SK-N-SH (cell line): ENCODE measurements at regions not wholly inside any gene's neighbourhood (a gene's known extent, or its start where the extent isn't known, plus 50 kb on each side); places are given as distances from the start of the nearest gene placed in this dataset.

ENCODE experiments used
- CTCF ChIA-PET: fragments of 300-600, 350-600 bp; formaldehyde crosslinking; extraction: SDS; loops from one replicate; lab custom pipeline; 2021; lab: Yijun Ruan, JAX
- POLR2A ChIA-PET: fragments of 350-600 bp; sonication (Branson Sonifier 250); formaldehyde crosslinking; extraction: SDS; loops from one replicate; lab custom pipeline; 2020; ENCODE audit warnings: antibody characterized with exemption, inconsistent platforms; lab: Yijun Ruan, JAX
- DNase-seq: peaks from one replicate; pipeline ENCODE4 v3.0.0; 2012
- H2AFZ ChIP-seq: fragments of 200-600 bp; sonication (generic); 2 replicates; pipeline ENCODE4 v1.8.1; 2016; ENCODE audit warnings: antibody characterized with exemption, mild to moderate bottlenecking, low read depth
- H3F3A ChIP-seq: fragments of 200-600 bp; sonication (generic); replicated peaks from 2 replicates; pipeline ENCODE3; 2016; ENCODE audit warnings: antibody characterized with exemption, mild to moderate bottlenecking; ENCODE audit not compliant: insufficient read depth
- H3K27ac ChIP-seq, 2 experiments: fragments of 200-500 bp in 1 of 2; fragments of 200-600 bp in 1 of 2; sonication (Bioruptor generic) in 1 of 2; sonication (generic), shearing (Covaris generic) in 1 of 2; 2 replicates each; pipeline versions ENCODE4 v1.5.1 to v1.6.1; 2014 to 2016; ENCODE audit warnings: low read depth in 2 of 2, inconsistent platforms in 1 of 2, low read length in 1 of 2, mild to moderate bottlenecking in 1 of 2, mixed read lengths in 1 of 2
- H3K27me3 ChIP-seq: fragments of 200-600 bp; sonication (generic), shearing (Covaris generic); 2 replicates; pipeline ENCODE4 v1.6.1; 2016; ENCODE audit warnings: mixed run types; ENCODE audit not compliant: insufficient read depth
- H3K36me3 ChIP-seq, 2 experiments: fragments of 200-500 bp in 1 of 2; fragments of 200-600 bp in 1 of 2; sonication (Bioruptor generic) in 1 of 2; sonication (generic) in 1 of 2; replicated peaks in 1 of 2; 2 replicates each; pipeline versions ENCODE3 to v1.5.1; 2014 to 2016; ENCODE audit warnings: low read length in 1 of 2, mild to moderate bottlenecking in 1 of 2; ENCODE audit not compliant: insufficient read depth in 2 of 2, control insufficient read depth in 1 of 2
- H3K4me1 ChIP-seq, 2 experiments: fragments of 200-500 bp in 1 of 2; fragments of 200-600 bp in 1 of 2; sonication (Bioruptor generic) in 1 of 2; sonication (generic), shearing (Covaris generic) in 1 of 2; 2 replicates each; pipeline versions ENCODE4 v1.5.1 to v1.6.1; 2014 to 2016; ENCODE audit warnings: low read depth in 1 of 2, low read length in 1 of 2, mixed run types in 1 of 2; ENCODE audit not compliant: insufficient read depth in 2 of 2, control insufficient read depth in 1 of 2
- H3K4me2 ChIP-seq: fragments of 200-600 bp; sonication (generic), shearing (Covaris generic); 2 replicates; pipeline ENCODE4 v1.6.1; 2017; ENCODE audit warnings: mixed run types
- H3K4me3 ChIP-seq, 2 experiments: fragments of 200-500 bp in 1 of 2; fragments of 200-600 bp in 1 of 2; sonication (Bioruptor generic) in 1 of 2; sonication (generic), shearing (Covaris generic) in 1 of 2; 2 replicates each; pipeline versions ENCODE4 v1.5.1 to v1.8.1; 2014 to 2016; ENCODE audit warnings: low read depth in 2 of 2, inconsistent platforms in 1 of 2, low read length in 1 of 2, mild to moderate bottlenecking in 1 of 2, mixed read lengths in 1 of 2, moderate library complexity in 1 of 2
- H3K79me2 ChIP-seq: fragments of 200-600 bp; sonication (generic); 2 replicates; pipeline ENCODE4 v1.8.1; 2017; ENCODE audit warnings: mild to moderate bottlenecking; ENCODE audit not compliant: insufficient read depth
- H3K9ac ChIP-seq: fragments of 200-600 bp; sonication (generic); 2 replicates; pipeline ENCODE4 v1.6.1; 2017; ENCODE audit warnings: mixed run types
- H3K9me2 ChIP-seq: fragments of 200-600 bp; sonication (generic); 2 replicates; pipeline ENCODE4 v1.6.1; 2017; ENCODE audit warnings: mixed run types
- H3K9me3 ChIP-seq: fragments of 200-600 bp; sonication (generic); 2 replicates; pipeline ENCODE4 v1.6.1; 2017; ENCODE audit warnings: mixed run types, mild to moderate bottlenecking, moderate library complexity
- H4K20me1 ChIP-seq: fragments of 200-600 bp; sonication (generic); 2 replicates; pipeline ENCODE4 v1.6.1; 2017; ENCODE audit warnings: mild to moderate bottlenecking, mixed run types; ENCODE audit not compliant: insufficient read depth
- ELF1 ChIP-seq: IDR thresholded peaks from 2 replicates; pipeline ENCODE4 v1.4.0; 2012
- FOSL2 ChIP-seq: IDR thresholded peaks from 2 replicates; pipeline ENCODE4 v1.4.0; 2012; ENCODE audit warnings: low read depth, mild to moderate bottlenecking, moderate library complexity, borderline replicate concordance
- MEF2A ChIP-seq: IDR thresholded peaks from 2 replicates; pipeline ENCODE4 v1.4.0; 2012; ENCODE audit warnings: low read depth, borderline replicate concordance
- POLR2AphosphoS5 ChIP-seq: IDR thresholded peaks from 2 replicates; pipeline ENCODE4 v1.6.1; 2012; ENCODE audit warnings: low read depth, low read length
- RFX5 ChIP-seq: IDR thresholded peaks from 2 replicates; pipeline ENCODE4 v1.6.1; 2012; ENCODE audit warnings: mild to moderate bottlenecking, improper control_type of control experiment, low read length
- TAF1 ChIP-seq: IDR thresholded peaks from 2 replicates; pipeline ENCODE4 v1.6.1; 2012; ENCODE audit warnings: low read depth, mild to moderate bottlenecking, low read length, moderate library complexity, borderline replicate concordance
- TCF12 ChIP-seq: IDR thresholded peaks from 2 replicates; pipeline ENCODE4 v1.4.0; 2012
- WGBS: methylation state at CpG from one replicate; pipeline ENCODE4 v1.1.6; 2017; ENCODE audit warnings: low lambda C conversion rate; 5-methylcytosine and 5-hydroxymethylcytosine counted together
- TF ChIP-seq, protein P1 (sequence below): IDR thresholded peaks from 2 replicates; pipeline ENCODE4; 2012
- TF ChIP-seq, protein P2 (sequence below): IDR thresholded peaks from 2 replicates; pipeline ENCODE4 v1.4.0; 2012; ENCODE audit warnings: low read depth, borderline replicate concordance
- TF ChIP-seq, protein P3 (sequence below): fragments of 150-350 bp; IDR thresholded peaks from 2 replicates; pipeline ENCODE4 v1.6.1; 2017; ENCODE audit warnings: antibody characterized with exemption, low read length, low read depth, borderline replicate concordance
- TF ChIP-seq, protein P4 (sequence below): fragments of 150-350 bp; IDR thresholded peaks from 2 replicates; pipeline ENCODE4 v1.6.1; 2016; ENCODE audit warnings: mild to moderate bottlenecking, low read depth, low read length
- TF ChIP-seq, protein P5 (sequence below): IDR thresholded peaks from 2 replicates; pipeline ENCODE4 v1.4.0; 2012; ENCODE audit warnings: low read depth

DNA sequence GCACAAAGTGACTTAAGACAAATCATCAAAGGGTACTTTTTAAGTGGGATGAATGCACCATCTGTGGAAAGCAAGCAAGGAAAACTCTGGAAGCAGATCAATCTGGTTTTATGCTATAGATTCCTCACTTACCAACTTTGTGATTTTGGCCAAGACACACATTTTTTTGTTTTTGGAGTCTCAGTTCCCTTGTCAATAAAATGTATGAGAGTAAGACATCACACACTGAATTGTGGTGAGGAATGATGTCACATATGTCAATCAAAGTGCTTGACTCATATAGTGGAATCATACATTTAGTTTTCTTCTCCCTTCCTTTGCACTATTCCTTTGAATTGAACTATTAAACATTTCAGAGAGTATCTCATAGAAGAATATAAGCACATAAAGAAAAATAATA is 620.5 kb upstream of the CITED2 start:
- no peaks in the 10 kb centered on the region for H4K20me1 ChIP-seq
- no peak overlapping the region for H3K27ac ChIP-seq
- no peaks in the 10 kb centered on the region for H3K9me2 ChIP-seq
- ChIA-PET CTCF (interaction anchor here (1.2 to 1.3 kb wide), 2 partner anchors 10 to 29 kb away, joined by 3 read pairs; no protein-coding TSS in a partner anchor), POLR2A (no interaction called here)
- H3K79me2 ChIP-seq = no peaks in the 10 kb centered on the region
- H3K9ac ChIP-seq = no peak overlapping the region
- H3F3A ChIP-seq = no peaks in the 10 kb centered on the region
- TF ChIP-seq, protein P1, sequence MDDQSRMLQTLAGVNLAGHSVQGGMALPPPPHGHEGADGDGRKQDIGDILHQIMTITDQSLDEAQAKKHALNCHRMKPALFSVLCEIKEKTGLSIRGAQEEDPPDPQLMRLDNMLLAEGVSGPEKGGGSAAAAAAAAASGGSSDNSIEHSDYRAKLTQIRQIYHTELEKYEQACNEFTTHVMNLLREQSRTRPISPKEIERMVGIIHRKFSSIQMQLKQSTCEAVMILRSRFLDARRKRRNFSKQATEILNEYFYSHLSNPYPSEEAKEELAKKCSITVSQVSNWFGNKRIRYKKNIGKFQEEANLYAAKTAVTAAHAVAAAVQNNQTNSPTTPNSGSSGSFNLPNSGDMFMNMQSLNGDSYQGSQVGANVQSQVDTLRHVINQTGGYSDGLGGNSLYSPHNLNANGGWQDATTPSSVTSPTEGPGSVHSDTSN = peak; percentile 14; the same call in 1 of the 2 replicates
- TF ChIP-seq, protein P2, sequence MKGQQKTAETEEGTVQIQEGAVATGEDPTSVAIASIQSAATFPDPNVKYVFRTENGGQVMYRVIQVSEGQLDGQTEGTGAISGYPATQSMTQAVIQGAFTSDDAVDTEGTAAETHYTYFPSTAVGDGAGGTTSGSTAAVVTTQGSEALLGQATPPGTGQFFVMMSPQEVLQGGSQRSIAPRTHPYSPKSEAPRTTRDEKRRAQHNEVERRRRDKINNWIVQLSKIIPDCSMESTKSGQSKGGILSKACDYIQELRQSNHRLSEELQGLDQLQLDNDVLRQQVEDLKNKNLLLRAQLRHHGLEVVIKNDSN = no peak
- TF ChIP-seq, all 33 proteins: peak for 1
- no peak for DNase-seq
- Histone ChIP-seq H3K9me3 (no peaks in the 10 kb centered on the region), H3K4me2 (no peak overlapping the region), H3K27me3 (no peaks in the 10 kb centered on the region), H3K36me3 (no peaks in the 10 kb centered on the region), H2AFZ (no peak overlapping the region), H3K4me1 (no peaks in the 10 kb centered on the region; a peak in 2 of 4 replicates), H3K4me3 (no peak overlapping the region)

DNA sequence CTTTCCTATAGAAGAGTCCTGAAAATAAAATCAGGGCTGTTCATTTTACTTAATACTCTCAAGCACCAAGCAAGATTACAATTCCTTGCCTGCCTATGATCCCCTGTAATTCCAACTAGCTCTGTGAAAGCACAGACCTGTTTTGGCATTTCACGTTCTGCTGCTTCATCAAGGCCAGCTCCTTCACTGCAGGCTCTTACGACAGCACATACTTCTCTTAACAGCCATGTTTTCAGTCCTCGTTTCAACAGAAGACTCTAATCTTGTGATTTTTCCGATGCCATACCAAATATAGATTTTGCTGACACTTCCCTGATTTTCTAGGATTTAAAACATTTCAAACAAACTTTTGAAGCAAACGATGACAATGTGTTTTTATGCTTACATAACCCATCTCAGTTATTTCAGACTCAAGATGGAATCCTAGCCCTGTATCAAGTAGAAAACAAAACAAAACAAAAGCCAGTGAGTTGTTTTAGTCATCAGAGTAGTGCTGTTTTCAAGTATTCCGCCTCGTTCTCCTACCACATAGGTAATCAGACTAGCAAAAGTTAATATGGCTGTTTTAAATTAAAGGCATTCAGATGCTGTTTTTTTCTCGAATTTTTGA is 616.5 kb upstream of the CITED2 start:
- no peaks in the 10 kb centered on the region for H3K79me2 ChIP-seq
- TF ChIP-seq RFX5 = no peak
- TF ChIP-seq FOSL2 = no peak
- no peaks in the 10 kb centered on the region for H3K27me3 ChIP-seq
- H2AFZ ChIP-seq = peak overlapping the region; percentile 30; the same call in 1 of the 2 replicates
- H3F3A ChIP-seq = no peaks in the 10 kb centered on the region
- H3K27ac ChIP-seq = no peak overlapping the region
- CTCF ChIA-PET = no interaction called here
- H3K4me1 ChIP-seq = no peaks in the 10 kb centered on the region; a peak in 3 of 4 replicates
- no peaks in the 10 kb centered on the region for H3K9me3 ChIP-seq
- POLR2A ChIA-PET = interaction anchor here (1.0 kb wide), 1 partner anchor 8 kb away, joined by 3 read pairs; no protein-coding TSS in a partner anchor
- no peaks in the 10 kb centered on the region for H3K36me3 ChIP-seq
- WGBS = 83% methylated on average over 8 of the region's 8 CpGs
- no peak overlapping the region for H3K4me3 ChIP-seq
- DNase-seq = no peak
- no peaks in the 10 kb centered on the region for H4K20me1 ChIP-seq
- H3K9ac ChIP-seq = no peak overlapping the region
- H3K4me2 ChIP-seq = no peak overlapping the region
- H3K9me2 ChIP-seq = no peaks in the 10 kb centered on the region

DNA sequence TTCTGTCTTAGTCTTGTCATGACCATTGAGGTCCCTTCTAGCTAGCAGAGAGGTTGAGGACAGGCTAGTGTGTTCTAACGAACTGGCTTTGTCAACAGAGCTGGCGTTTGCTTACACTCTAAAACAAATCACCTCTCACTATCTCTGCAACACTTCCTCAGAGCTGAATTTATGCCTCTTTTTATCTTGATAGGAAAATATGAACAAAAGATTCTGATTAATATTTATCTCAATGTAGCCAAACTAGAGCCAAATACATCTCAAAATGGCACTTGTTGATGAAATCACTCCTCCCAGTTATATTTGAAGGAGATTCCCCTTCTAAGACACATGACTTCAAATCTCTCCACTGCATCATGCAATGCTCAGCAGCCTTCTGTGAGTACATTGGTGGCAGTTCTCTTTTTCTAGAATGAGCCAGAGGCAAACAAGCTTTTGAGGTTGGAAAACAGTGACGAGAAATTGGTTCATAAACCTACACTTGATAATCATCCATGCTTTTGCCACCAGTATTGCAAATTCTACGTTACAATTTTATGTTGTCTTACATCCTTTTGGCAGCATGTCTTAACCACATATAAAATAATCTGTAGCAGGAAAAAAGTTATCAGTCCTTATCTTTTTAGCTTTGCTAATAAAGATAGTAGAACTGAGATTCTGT is 615.7 kb upstream of the CITED2 start:
- Histone ChIP-seq H3K9me2 (no peaks in the 10 kb centered on the region), H3K4me2 (no peak overlapping the region), H2AFZ (peak overlapping the region; percentile 51; the same call in 1 of the 2 replicates), H3K27me3 (no peaks in the 10 kb centered on the region), H3K36me3 (no peaks in the 10 kb centered on the region), H3K27ac (no peak overlapping the region), H3F3A (no peaks in the 10 kb centered on the region), H3K79me2 (no peaks in the 10 kb centered on the region), H3K9me3 (no peaks in the 10 kb centered on the region), H3K4me3 (no peak overlapping the region), H3K4me1 (no peaks in the 10 kb centered on the region; a peak in 3 of 4 replicates), H4K20me1 (no peaks in the 10 kb centered on the region), H3K9ac (no peak overlapping the region)
- CTCF ChIA-PET = no interaction called here
- DNase-seq = no peak
- 68% methylated on average over 4 of the region's 4 CpGs for WGBS
- POLR2A ChIA-PET = no interaction called here
- TF ChIP-seq TAF1 (no peak), ELF1 (no peak), TCF12 (no peak), POLR2AphosphoS5 (no peak), MEF2A (no peak)
- TF ChIP-seq, protein P3, sequence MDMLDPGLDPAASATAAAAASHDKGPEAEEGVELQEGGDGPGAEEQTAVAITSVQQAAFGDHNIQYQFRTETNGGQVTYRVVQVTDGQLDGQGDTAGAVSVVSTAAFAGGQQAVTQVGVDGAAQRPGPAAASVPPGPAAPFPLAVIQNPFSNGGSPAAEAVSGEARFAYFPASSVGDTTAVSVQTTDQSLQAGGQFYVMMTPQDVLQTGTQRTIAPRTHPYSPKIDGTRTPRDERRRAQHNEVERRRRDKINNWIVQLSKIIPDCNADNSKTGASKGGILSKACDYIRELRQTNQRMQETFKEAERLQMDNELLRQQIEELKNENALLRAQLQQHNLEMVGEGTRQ = no peak
- TF ChIP-seq, protein P4, sequence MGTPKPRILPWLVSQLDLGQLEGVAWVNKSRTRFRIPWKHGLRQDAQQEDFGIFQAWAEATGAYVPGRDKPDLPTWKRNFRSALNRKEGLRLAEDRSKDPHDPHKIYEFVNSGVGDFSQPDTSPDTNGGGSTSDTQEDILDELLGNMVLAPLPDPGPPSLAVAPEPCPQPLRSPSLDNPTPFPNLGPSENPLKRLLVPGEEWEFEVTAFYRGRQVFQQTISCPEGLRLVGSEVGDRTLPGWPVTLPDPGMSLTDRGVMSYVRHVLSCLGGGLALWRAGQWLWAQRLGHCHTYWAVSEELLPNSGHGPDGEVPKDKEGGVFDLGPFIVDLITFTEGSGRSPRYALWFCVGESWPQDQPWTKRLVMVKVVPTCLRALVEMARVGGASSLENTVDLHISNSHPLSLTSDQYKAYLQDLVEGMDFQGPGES = no peak
- TF ChIP-seq, protein P2 = no peak
- TF ChIP-seq, protein P5, sequence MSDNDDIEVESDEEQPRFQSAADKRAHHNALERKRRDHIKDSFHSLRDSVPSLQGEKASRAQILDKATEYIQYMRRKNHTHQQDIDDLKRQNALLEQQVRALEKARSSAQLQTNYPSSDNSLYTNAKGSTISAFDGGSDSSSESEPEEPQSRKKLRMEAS = no peak
